Adrenal gland (tissue), 9 donors: ENCODE measurements at regions not wholly inside any gene's neighbourhood (a gene's known extent, or its start where the extent isn't known, plus 50 kb on each side); places are given as distances from the start of the nearest gene placed in this dataset.

ENCODE experiments used
- DNase-seq, 7 donors: peaks; one replicate each; pipeline ENCODE4 v3.0.0-alpha.2; 2019 to 2020
- H3K27ac ChIP-seq, 5 donors: fragments of 200-600 bp; sonication (generic) in 4 of 5; 1 replicate in 3 of 5; 2 replicates in 2 of 5; pipeline versions ENCODE4 v1.5.1 to v1.8.0; 2016 to 2020; ENCODE audit warnings: mild to moderate bottlenecking in 1 of 5
- H3K27me3 ChIP-seq: fragments of 200-600 bp; 2 replicates; pipeline ENCODE4 v1.8.0; 2021
- H3K36me3 ChIP-seq, 2 donors: fragments of 200-600 bp; replicated peaks in 1 of 2; 1 replicate in 1 of 2; 2 replicates in 1 of 2; pipeline versions ENCODE4 v1.5.1 to v1.8.0; 2018 to 2022
- H3K4me1 ChIP-seq, 2 donors: fragments of 200-600 bp; replicated peaks in 1 of 2; 1 replicate in 1 of 2; 2 replicates in 1 of 2; pipeline versions ENCODE4 v1.5.1 to v1.8.0; 2018 to 2021
- H3K4me3 ChIP-seq, 4 donors: fragments of 200-600 bp; sonication (generic) in 3 of 4; one replicate each; pipeline ENCODE4 v1.5.1; 2016 to 2018
- H3K9me3 ChIP-seq, 3 donors: fragments of 200-600 bp; sonication (generic) in 1 of 3; replicated peaks in 1 of 3; 1 replicate in 2 of 3; 2 replicates in 1 of 3; pipeline versions ENCODE4 v1.5.1 to v1.8.0; 2016 to 2021
- POLR2A ChIP-seq, 2 donors: fragments of 450-650 bp; IDR thresholded peaks; one replicate each; pipeline ENCODE4 v1.6.1; 2017; ENCODE audit warnings: antibody characterized with exemption in 2 of 2, mild to moderate bottlenecking in 2 of 2, moderate library complexity in 1 of 2
- WGBS, 4 donors: extraction: QIAGEN DNeasy Blood & Tissue Kit in 2 of 4; methylation state at CpG; one replicate each; pipeline versions ENCODE4 v1.1.5 to v1.1.7; 2013 to 2017; 5-methylcytosine and 5-hydroxymethylcytosine counted together
- intact Hi-C, 2 donors: fragments of 100-400 bp; cut with DNase I; formaldehyde crosslinking; loops; one replicate each; pipeline versions ENCODE4 v1.14.1 to v1.15.0; 2022 to 2023
- TF ChIP-seq, protein P1 (sequence below), 6 experiments: fragments of 450-650 bp in 4 of 6; fragments of 200-600 bp in 2 of 6; sonication (generic) in 1 of 6; IDR thresholded peaks; 1 replicate in 5 of 6; 2 replicates in 1 of 6; pipeline versions ENCODE4 v1.5.1 to v1.8.0; 2016 to 2021; ENCODE audit warnings: antibody characterized with exemption in 6 of 6, mild to moderate bottlenecking in 2 of 6, moderate library complexity in 1 of 6
- donor health status: healthy with polysubstance abuse.
- donor health status: Bipolar disorder and iron deficiency.
- donor health status: DM: yes; HTN: yes; CAD: no.
- donor health status: DM: no; HTN: no; CAD: no.
- donor health status: DM: no; HTN: no; CAD: no.

- no peaks in the 10 kb centered on the region for H3K9me3 ChIP-seq
- intact Hi-C loops, result no loop called here
- H3K4me3 ChIP-seq, result no peak overlapping the region
- TF ChIP-seq, protein P1, sequence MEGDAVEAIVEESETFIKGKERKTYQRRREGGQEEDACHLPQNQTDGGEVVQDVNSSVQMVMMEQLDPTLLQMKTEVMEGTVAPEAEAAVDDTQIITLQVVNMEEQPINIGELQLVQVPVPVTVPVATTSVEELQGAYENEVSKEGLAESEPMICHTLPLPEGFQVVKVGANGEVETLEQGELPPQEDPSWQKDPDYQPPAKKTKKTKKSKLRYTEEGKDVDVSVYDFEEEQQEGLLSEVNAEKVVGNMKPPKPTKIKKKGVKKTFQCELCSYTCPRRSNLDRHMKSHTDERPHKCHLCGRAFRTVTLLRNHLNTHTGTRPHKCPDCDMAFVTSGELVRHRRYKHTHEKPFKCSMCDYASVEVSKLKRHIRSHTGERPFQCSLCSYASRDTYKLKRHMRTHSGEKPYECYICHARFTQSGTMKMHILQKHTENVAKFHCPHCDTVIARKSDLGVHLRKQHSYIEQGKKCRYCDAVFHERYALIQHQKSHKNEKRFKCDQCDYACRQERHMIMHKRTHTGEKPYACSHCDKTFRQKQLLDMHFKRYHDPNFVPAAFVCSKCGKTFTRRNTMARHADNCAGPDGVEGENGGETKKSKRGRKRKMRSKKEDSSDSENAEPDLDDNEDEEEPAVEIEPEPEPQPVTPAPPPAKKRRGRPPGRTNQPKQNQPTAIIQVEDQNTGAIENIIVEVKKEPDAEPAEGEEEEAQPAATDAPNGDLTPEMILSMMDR (IDR thresholded peaks at IDR 0.05), result no peak
- TF ChIP-seq POLR2A (IDR thresholded peaks at IDR 0.05), result no peak
- no peak overlapping the region for H3K27ac ChIP-seq
- H3K4me1 ChIP-seq, result no peaks in the 10 kb centered on the region
- H3K36me3 ChIP-seq, result no peaks in the 10 kb centered on the region
- no peak for DNase-seq
- no peaks in the 10 kb centered on the region for H3K27me3 ChIP-seq
- 32 to 44% (median 33%) methylated on average over 5 of the region's 5 CpGs for WGBS, 4 donors
These were observed 292.3 kb downstream of the SMARCA1 start for GRCh38 chrX:129230850-129231512.

DNA sequence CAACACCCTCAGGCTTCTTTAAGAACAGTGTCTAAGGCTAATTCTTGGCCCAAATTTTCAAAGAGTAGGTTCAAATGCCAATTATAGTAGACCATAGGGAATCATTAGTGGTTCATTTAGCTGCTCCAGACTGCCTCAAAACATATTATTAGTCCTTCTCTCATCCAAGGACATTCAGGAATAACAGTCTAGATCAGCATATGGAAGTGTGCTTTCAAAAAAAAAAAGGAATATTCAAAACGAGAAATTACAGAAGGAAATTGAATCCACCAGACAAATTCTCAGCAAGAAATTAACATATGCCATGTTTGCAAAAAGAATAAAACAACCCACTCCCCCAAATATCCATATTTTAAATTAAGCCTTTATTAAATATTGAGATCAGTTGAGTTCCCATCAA lies 293.1 kb downstream of the SMARCA1 start:
- Histone ChIP-seq H3K36me3 (no peaks in the 10 kb centered on the region), H3K4me3 (no peak overlapping the region), H3K27ac (no peak overlapping the region), H3K9me3 (no peaks in the 10 kb centered on the region), H3K4me1 (no peaks in the 10 kb centered on the region), H3K27me3 (no peaks in the 10 kb centered on the region)
- TF ChIP-seq, protein P1 (IDR thresholded peaks at IDR 0.05), result no peak
- no peak for TF ChIP-seq POLR2A (IDR thresholded peaks at IDR 0.05)
- WGBS, 4 donors, result 37 to 72% (median 58%) methylated on average over 1 of the region's 1 CpG
- intact Hi-C loops, result no loop called here
- DNase-seq, result no peak

GRCh38 chrX:129227366-129227765 lies 295.9 kb downstream of the SMARCA1 start:
- intact Hi-C loops, result no loop called here
- Histone ChIP-seq H3K4me1 (no peaks in the 10 kb centered on the region), H3K27me3 (no peaks in the 10 kb centered on the region), H3K4me3 (no peak overlapping the region), H3K27ac (no peak overlapping the region), H3K9me3 (no peaks in the 10 kb centered on the region), H3K36me3 (no peaks in the 10 kb centered on the region)
- TF ChIP-seq, protein P1 (IDR thresholded peaks at IDR 0.05), result no peak
- TF ChIP-seq POLR2A (IDR thresholded peaks at IDR 0.05), result no peak
- WGBS, 4 donors, result 28 to 83% (median 44%) methylated on average over 1 to 2 of the region's 2 CpGs
- DNase-seq, result no peak

- H3K9me3 ChIP-seq, result no peaks in the 10 kb centered on the region
- intact Hi-C loops, result no loop called here
- no peaks in the 10 kb centered on the region for H3K36me3 ChIP-seq
- WGBS, 4 donors, result 47 to 78% (median 65%) methylated on average over 4 of the region's 4 CpGs
- H3K4me3 ChIP-seq, result no peak overlapping the region
- peak in 1 of 7 donors; percentile 14 for DNase-seq
- TF ChIP-seq, protein P1 (IDR thresholded peaks at IDR 0.05), result no peak
- no peak for TF ChIP-seq POLR2A (IDR thresholded peaks at IDR 0.05)
- H3K27ac ChIP-seq, result no peak overlapping the region
- no peaks in the 10 kb centered on the region for H3K27me3 ChIP-seq
- H3K4me1 ChIP-seq, result no peaks in the 10 kb centered on the region
These were observed 329.9 kb downstream of the SMARCA1 start for GRCh38 chrX:129193357-129193756.
